Activated naive CD4-positive, alpha-beta T cell treated with anti-CD3 and anti-CD28 coated beads, Interleukin-2, amount 10 ng/mL, durations not matched to agents 7 days and 5 days (primary cell): ENCODE measurements at regions not wholly inside any gene's neighbourhood (a gene's known extent, or its start where the extent isn't known, plus 50 kb on each side); places are given as distances from the start of the nearest gene placed in this dataset.

Experiments
- CTCF ChIA-PET: fragments of 350-600 bp; sonication (Branson Sonifier 250); formaldehyde crosslinking; loops from one replicate; lab custom pipeline; 2021; ENCODE audit warnings: antibody characterized with exemption; lab: Charles Lee
- DNase-seq: peaks from one replicate; pipeline ENCODE4 v3.0.0-alpha.2; 2020
- H3K27ac Mint-ChIP-seq: one replicate; pipeline ENCODE4 v1.8.0; 2021; ENCODE audit warnings: mild to moderate bottlenecking, moderate library complexity, mixed read lengths
- H3K27me3 Mint-ChIP-seq: one replicate; pipeline ENCODE4 v1.8.0; 2021; ENCODE audit warnings: mild to moderate bottlenecking, mixed read lengths
- H3K36me3 Mint-ChIP-seq: one replicate; pipeline ENCODE4 v1.8.0; 2021; ENCODE audit warnings: mixed read lengths
- H3K4me1 Mint-ChIP-seq: one replicate; pipeline ENCODE4 v1.8.0; 2021; ENCODE audit warnings: mixed read lengths
- H3K4me3 Mint-ChIP-seq: one replicate; pipeline ENCODE4 v1.8.0; 2021; ENCODE audit warnings: mild to moderate bottlenecking, moderate library complexity, mixed read lengths
- H3K9me3 Mint-ChIP-seq: one replicate; pipeline ENCODE4 v1.8.0; 2021; ENCODE audit warnings: mixed read lengths

DNA sequence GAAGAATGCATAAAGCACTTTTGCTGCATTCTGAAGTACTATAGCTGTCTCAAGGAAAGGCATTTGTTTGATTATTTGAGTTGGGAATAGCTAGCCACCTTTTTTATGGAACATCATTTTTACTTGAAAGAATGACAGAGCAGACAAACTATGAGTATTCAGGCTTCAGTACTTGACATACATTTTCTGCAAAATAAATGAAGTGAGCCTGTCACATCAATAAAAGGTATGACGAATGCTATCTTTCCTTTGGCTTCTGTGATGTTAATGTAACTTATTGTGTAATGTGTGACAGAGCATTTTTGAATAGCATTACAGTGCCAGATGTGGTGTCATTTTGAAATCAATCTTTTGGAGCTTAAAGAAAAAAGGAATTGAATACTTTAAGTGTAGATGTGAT is 440.3 kb upstream of the ONECUT1 start:
- Mint-ChIP-seq H3K9me3 (no peaks in the 10 kb centered on the region), H3K4me1 (no peaks in the 10 kb centered on the region), H3K27me3 (no peaks in the 10 kb centered on the region), H3K27ac (no peak overlapping the region), H3K4me3 (no peak overlapping the region), H3K36me3 (no peaks in the 10 kb centered on the region)
- CTCF ChIA-PET = no interaction called here
- no peak for DNase-seq

DNA sequence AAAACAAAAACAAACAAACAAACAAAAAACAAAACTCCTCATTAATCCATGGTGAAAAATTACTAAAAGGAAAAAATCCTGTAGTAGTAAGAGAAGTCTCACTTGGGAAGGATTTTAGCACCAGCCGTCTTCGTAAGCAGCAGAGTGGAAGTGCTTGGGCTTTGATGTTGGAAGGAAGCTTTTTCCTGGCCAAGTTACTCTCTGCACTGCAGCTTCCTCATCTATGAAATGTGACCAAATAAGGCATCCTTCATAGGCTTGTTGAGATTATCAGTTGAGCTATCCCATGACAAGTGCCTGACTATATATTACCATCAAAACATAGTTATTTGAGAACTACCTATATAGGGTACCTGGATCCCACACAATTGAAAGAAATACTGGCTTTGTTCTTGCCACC is 436.4 kb upstream of the ONECUT1 start:
- Mint-ChIP-seq H3K36me3 (no peaks in the 10 kb centered on the region), H3K4me1 (no peaks in the 10 kb centered on the region), H3K27ac (no peak overlapping the region), H3K9me3 (no peaks in the 10 kb centered on the region), H3K4me3 (no peak overlapping the region), H3K27me3 (no peaks in the 10 kb centered on the region)
- CTCF ChIA-PET = no interaction called here
- DNase-seq = no peak

DNA sequence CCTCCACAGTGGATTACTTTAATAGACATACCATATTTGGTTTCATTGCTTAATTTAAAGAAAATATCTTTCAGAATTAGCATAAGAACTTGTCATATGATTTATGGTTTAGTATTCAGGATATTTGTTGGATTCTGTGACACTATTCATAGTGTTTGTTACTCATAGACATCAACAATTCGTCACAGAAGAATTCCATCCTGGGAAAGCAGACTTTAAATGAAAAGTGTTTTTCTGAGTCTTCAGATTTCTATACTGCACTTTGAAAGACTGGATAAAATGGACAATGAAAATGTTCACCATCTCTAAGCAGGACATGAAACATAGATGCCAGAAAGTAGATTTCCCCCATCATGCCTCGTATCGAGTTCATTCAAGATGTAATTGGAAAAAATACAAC is 435.6 kb upstream of the ONECUT1 start:
- CTCF ChIA-PET = no interaction called here
- no peak overlapping the region for H3K27ac Mint-ChIP-seq
- DNase-seq = no peak
- no peaks in the 10 kb centered on the region for H3K4me1 Mint-ChIP-seq
- no peaks in the 10 kb centered on the region for H3K27me3 Mint-ChIP-seq
- no peaks in the 10 kb centered on the region for H3K36me3 Mint-ChIP-seq
- H3K9me3 Mint-ChIP-seq = no peaks in the 10 kb centered on the region
- H3K4me3 Mint-ChIP-seq = no peak overlapping the region

DNA sequence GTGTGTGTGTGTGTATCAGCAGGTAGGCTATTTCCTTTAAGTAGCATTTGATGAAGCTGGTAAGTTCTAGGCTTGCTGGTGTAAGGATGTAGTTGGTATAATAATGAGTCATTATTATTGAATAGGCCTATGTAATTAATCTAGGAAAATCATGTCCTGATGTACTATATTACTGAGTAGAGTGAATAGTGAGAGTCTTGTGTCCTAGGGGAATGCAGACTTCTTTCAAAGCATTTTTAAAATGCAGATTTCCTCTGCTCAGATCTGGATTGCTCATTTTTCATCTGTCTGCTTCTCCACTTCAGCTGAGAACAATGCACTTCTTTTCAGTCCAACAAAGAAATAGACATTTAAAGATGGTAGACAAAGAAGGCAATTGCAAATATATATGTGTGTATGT is 434.2 kb upstream of the ONECUT1 start:
- CTCF ChIA-PET = no interaction called here
- Mint-ChIP-seq H3K4me1 (no peaks in the 10 kb centered on the region), H3K27me3 (no peaks in the 10 kb centered on the region), H3K36me3 (no peaks in the 10 kb centered on the region), H3K9me3 (no peaks in the 10 kb centered on the region), H3K27ac (no peak overlapping the region), H3K4me3 (no peak overlapping the region)
- no peak for DNase-seq

DNA sequence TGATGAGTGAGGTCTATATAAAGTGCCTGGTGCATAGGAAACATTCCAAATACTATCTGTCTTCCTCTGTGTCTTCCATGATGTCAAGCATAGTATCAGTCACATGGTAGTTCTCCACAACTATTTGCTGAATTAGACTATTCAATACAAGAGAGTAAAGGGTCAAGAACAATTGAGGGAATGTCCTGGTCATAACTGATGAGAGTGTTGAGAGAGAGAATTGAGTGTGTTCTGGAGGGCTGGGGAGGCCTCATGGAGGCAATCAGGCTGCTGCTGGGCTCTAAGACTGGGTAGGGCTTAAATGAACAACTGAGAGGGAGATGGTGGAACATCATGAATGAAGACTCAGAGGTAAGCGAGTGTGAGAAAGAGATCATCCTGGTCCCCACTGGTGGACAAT is 433.7 kb upstream of the ONECUT1 start:
- no peaks in the 10 kb centered on the region for H3K9me3 Mint-ChIP-seq
- no peak for DNase-seq
- no peak overlapping the region for H3K27ac Mint-ChIP-seq
- CTCF ChIA-PET = no interaction called here
- H3K36me3 Mint-ChIP-seq = no peaks in the 10 kb centered on the region
- H3K4me3 Mint-ChIP-seq = no peak overlapping the region
- no peaks in the 10 kb centered on the region for H3K27me3 Mint-ChIP-seq
- no peaks in the 10 kb centered on the region for H3K4me1 Mint-ChIP-seq

DNA sequence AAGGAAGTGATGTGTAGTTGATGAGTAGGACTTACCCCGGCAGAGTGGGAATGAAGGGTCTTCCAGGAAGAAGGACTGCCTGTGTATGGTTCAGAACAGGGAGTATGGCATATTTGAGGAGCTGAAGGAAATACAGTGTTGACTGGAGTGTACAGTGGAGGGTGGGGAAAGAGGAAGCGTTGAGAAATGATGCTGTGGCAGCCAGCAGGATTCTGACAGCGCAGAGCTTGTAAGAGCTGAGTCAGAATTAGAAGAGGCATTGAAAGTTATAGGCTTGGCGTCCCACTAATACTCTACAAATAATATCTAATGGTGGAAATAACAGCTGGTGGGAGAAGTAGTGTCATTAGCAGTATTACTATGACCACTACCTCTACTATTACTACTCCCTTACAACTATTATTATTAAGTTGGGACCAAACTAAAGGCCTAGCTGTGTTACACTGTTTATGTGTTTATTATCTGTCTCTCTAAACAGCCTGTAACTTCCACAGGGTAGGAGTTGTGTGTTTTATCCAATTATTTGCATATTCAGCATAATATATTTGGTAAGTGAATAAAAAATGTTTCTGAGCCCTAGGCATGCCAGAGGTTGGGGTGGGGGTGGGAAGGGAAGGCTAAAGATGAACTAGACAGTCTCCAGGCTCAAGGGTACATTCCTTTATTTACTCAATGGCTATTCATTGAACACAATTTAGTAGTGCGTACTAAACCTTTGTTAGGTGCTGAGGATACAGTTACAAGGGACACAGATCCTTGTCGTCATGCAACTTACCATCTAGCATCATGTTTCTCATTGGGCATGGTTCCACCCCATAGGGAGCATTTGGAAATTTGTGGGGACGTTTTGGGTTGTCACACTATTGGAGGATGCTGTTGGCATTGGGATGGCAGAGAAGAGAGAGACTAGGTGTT is 428.8 kb upstream of the ONECUT1 start:
- CTCF ChIA-PET = no interaction called here

DNA sequence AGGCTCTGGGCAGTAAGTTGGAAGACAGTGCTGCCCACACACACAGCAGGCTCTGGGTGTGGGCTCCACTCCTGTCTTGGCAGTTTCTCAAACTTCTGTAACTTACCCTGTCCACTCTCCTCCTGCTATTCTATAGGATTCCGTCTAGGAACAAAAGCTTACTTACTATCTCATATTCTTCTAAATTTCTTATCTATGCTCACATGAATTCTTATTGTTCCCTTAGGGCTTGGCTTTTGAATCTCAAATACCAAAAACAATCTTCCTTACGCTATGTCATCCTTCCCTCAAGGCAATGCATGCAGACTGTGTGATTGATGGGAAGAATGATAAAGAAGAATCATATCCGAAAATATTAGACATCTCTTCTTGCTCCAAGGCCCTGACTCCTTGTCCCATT is 425.9 kb upstream of the ONECUT1 start:
- Mint-ChIP-seq H3K9me3 (no peaks in the 10 kb centered on the region), H3K4me1 (no peaks in the 10 kb centered on the region), H3K4me3 (no peak overlapping the region), H3K27ac (no peak overlapping the region), H3K36me3 (no peaks in the 10 kb centered on the region), H3K27me3 (no peaks in the 10 kb centered on the region)
- CTCF ChIA-PET = no interaction called here
- no peak for DNase-seq

More for the DNA sequence above, 428.8 kb upstream of the ONECUT1 start:
- H3K4me1 Mint-ChIP-seq = no peaks in the 10 kb centered on the region
- DNase-seq = no peak
- H3K27me3 Mint-ChIP-seq = no peaks in the 10 kb centered on the region
- H3K36me3 Mint-ChIP-seq = no peaks in the 10 kb centered on the region
- H3K4me3 Mint-ChIP-seq = no peak overlapping the region
- H3K27ac Mint-ChIP-seq = no peak overlapping the region
- no peaks in the 10 kb centered on the region for H3K9me3 Mint-ChIP-seq

DNA sequence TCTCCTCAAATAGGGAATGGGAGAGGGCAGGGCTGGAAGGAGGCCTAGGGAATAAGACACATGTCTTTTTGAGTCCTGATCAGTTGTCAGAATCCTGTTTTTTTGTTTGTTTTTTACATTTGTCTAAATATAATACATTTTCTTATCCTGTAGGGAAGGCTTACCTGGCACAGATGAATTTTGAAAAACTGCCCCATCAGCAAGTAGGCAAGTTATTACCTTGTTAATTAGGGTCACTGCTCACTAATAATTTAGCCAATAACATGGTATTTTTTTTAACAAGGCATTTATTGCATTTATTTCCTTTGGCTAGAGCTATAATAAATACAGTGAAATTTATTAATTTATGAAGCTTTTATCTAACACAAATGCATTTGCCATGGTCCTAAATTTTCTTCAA is 423.2 kb upstream of the ONECUT1 start:
- Mint-ChIP-seq H3K9me3 (no peaks in the 10 kb centered on the region), H3K27ac (no peak overlapping the region), H3K4me3 (no peak overlapping the region), H3K27me3 (no peaks in the 10 kb centered on the region), H3K4me1 (no peaks in the 10 kb centered on the region), H3K36me3 (no peaks in the 10 kb centered on the region)
- CTCF ChIA-PET = no interaction called here
- no peak for DNase-seq

DNA sequence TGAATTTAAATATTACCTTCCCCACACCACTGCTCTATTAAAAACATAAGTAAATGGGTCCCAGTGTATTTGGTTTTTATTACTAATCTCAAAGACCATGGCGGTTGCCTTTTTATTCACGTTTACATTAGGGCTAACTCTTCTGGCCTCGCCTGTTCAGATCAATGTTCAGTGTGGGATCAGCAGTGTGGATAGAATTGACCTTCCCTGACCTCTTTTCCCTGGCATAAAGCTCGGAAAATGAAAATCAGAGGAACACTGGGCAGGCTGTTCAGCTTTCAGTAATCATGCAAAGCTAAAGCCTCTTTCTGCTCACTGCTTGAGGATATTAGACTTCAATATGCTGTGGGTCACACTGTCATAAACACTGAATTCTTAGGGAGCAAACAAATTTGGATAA is 422.6 kb upstream of the ONECUT1 start:
- H3K27ac Mint-ChIP-seq = no peak overlapping the region
- DNase-seq = no peak
- H3K4me1 Mint-ChIP-seq = no peaks in the 10 kb centered on the region
- no peaks in the 10 kb centered on the region for H3K36me3 Mint-ChIP-seq
- no peak overlapping the region for H3K4me3 Mint-ChIP-seq
- no peaks in the 10 kb centered on the region for H3K27me3 Mint-ChIP-seq
- CTCF ChIA-PET = no interaction called here
- H3K9me3 Mint-ChIP-seq = no peaks in the 10 kb centered on the region

DNA sequence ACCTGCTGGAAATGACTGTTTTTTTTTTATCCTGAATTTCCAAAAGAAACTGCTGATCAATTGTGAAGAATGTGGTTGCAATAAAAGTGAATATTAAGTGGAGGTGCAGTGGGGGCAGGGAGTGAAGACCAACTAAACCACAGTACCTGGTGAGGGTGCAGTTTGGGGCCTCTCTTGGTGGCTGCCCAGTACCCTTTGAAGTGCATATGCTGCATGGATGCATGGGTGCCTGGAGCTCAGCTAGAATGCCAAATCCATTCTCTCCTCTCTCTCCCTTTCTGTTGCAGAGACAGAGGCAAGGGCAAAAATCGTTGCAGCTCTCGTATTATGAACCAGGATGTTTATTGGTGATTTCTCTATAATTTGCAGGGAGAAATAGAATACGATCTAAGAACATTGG is 420.5 kb upstream of the ONECUT1 start:
- no peaks in the 10 kb centered on the region for H3K36me3 Mint-ChIP-seq
- H3K27me3 Mint-ChIP-seq = no peaks in the 10 kb centered on the region
- H3K4me1 Mint-ChIP-seq = no peaks in the 10 kb centered on the region
- H3K9me3 Mint-ChIP-seq = no peaks in the 10 kb centered on the region
- CTCF ChIA-PET = no interaction called here
- DNase-seq = no peak
- no peak overlapping the region for H3K27ac Mint-ChIP-seq
- H3K4me3 Mint-ChIP-seq = no peak overlapping the region

DNA sequence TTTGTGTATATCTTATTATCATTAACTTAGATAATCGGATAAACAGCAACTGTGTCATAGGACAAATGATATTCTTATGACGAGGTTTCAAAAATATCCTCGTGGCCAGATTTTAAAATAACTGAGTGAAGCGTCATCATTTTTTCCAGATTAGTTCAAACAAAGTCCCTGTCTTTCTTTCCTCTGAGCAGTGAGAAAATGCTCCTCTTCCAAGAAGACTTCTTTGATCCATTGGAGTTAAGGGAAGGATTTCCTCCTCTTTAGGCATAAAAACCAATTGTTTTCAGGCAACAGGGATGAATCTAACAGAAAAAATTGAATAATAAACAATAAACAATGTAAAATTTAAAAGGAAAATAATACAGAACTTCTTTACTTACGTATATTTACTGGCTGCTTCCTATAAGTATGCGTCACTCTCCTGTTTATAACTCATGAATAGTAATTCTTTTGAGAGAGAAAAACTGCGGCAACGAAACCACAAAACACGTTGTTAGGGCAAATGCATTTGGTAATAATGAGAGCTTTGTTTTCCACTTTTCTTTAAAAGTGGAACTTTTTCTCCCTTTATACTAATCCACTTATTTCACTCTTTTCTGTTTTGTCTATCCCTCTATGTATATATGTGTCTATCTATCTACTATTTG is 419.4 kb upstream of the ONECUT1 start:
- Mint-ChIP-seq H3K36me3 (no peaks in the 10 kb centered on the region), H3K4me3 (no peak overlapping the region), H3K27ac (no peak overlapping the region), H3K4me1 (no peaks in the 10 kb centered on the region), H3K9me3 (no peaks in the 10 kb centered on the region), H3K27me3 (no peaks in the 10 kb centered on the region)
- no peak for DNase-seq
- CTCF ChIA-PET = no interaction called here

DNA sequence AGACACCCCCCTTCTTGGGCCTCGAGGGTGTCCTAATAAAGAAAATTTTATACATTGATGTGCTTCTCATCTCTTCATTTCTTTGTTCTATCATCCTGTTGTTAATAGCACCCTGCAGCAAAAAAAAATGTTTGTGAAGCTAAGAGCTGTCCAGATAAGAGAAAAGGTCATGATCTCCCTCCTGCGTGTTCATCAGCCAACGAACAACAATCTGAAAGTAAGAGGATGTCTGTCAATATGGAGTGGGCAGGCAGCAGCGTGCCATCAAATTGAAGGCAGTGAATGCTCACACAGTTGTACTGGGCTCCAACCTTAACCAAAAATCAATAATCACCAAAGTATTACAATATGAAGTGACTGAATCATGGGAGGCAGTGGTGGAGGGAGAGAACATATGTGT is 418.6 kb upstream of the ONECUT1 start:
- Mint-ChIP-seq H3K9me3 (no peaks in the 10 kb centered on the region), H3K27me3 (no peaks in the 10 kb centered on the region), H3K4me1 (no peaks in the 10 kb centered on the region), H3K36me3 (no peaks in the 10 kb centered on the region), H3K27ac (no peak overlapping the region), H3K4me3 (no peak overlapping the region)
- DNase-seq = no peak
- CTCF ChIA-PET = interaction anchor here (0.9 kb wide), 1 partner anchor 10 kb away, joined by 3 read pairs; no protein-coding TSS in a partner anchor

DNA sequence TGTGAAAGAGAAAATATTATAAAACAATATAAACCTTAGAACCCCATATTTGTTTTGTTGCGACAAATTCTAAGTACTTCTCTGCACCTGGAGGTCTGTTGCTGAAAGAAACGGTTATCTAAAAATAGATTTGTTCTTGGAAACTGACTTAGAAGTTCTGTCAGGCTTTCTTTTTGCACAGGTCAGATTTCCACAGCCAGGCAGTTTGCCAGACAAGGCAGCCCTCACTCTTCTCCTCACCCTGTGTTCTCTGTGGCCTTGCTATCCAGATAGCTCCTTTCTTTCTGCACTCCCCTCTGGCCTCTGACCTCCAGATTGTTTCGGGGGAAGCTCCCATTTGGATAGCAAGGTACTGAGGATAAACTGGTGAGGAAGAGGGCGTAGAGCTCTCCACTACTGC is 413.3 kb upstream of the ONECUT1 start:
- CTCF ChIA-PET = no interaction called here
- DNase-seq = no peak
- no peaks in the 10 kb centered on the region for H3K4me1 Mint-ChIP-seq
- H3K27me3 Mint-ChIP-seq = peaks cover 3% of the 10 kb centered on the region
- no peaks in the 10 kb centered on the region for H3K36me3 Mint-ChIP-seq
- no peak overlapping the region for H3K27ac Mint-ChIP-seq
- no peak overlapping the region for H3K4me3 Mint-ChIP-seq
- H3K9me3 Mint-ChIP-seq = no peaks in the 10 kb centered on the region

DNA sequence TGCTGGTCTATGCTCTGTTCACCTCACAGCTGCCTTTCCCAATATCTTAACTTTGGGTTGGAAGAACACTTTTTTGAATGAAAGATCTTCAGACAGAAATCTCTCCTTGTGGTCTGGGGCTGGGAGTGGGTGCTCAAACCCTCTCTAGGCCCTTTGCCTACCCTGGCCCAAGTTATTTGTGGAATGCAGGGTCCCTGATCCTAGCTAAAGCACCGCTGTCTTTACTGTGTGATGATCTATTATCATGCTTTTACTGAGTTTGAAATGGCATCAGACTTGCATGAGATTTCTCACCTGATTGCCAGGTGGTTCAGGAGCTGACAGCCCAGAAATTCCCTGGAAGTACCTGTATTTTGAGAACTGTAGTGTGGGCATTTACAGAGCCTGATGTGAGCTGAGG is 412.7 kb upstream of the ONECUT1 start:
- Mint-ChIP-seq H3K4me1 (no peaks in the 10 kb centered on the region), H3K27me3 (peaks cover 3% of the 10 kb centered on the region), H3K27ac (no peak overlapping the region), H3K4me3 (no peak overlapping the region), H3K36me3 (no peaks in the 10 kb centered on the region), H3K9me3 (no peaks in the 10 kb centered on the region)
- CTCF ChIA-PET = no interaction called here
- no peak for DNase-seq

DNA sequence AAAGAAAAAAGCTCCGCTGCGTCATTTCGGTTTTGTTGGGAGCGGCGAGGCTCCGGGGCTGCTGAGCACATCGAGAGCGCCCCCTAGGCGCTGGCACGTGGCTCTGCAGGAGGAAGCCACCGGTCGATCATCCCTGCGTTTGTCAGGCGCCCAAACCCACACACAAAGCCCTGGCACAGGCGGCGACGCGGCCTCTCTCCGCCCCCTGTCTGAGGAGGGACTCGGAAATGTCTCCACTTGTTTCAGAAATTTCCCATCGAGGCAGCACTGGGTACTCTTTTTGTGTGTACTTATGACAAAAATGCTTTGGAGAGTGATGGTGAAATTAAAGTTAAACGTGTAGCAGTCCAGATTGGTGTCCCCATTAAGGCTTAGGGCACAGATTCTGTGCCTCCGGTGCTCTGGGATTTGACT is 407.3 kb upstream of the ONECUT1 start:
- Mint-ChIP-seq H3K9me3 (peaks cover 3% of the 10 kb centered on the region), H3K36me3 (no peaks in the 10 kb centered on the region), H3K27me3 (peaks cover 6% of the 10 kb centered on the region), H3K4me1 (no peaks in the 10 kb centered on the region), H3K27ac (no peak overlapping the region), H3K4me3 (no peak overlapping the region)
- peak; percentile 60 for DNase-seq
- CTCF ChIA-PET = no interaction called here
